ENCODE measurements at regions not wholly inside any gene's neighbourhood (a gene's known extent, or its start where the extent isn't known, plus 50 kb on each side); places are given as distances from the start of the nearest gene placed in this dataset.

DNA sequence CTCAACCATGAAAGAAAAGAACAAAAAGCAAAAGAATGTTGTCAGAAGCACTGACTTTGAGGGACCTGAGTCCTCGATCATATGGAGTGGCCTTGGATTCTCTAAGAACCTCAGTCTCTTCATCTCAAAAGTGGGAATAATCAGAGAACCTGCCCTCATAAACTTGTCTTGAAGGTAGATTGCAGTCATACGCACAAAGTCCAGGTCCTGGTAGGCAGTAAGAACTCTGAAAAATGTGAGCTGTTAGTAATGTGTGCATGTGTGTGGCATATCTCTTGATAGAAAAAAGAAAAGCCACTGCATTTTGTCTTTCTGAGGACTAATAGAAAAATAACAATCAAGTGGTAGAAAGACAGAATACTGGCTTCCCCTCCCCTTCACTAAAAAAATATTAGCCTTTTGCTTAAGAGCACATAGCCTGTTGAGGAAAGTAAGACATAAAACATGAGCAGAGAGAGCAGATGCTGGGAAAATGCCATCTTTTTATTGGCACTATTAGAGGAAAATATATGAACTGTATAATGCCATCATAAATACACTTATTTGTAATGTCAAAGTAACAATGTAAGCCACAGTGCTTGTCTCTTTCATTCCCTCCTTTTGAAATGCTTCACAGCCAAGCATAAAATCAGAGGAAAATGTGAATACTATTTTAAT lies 205.1 kb upstream of the TBX3 start:
- TF ChIP-seq, protein P1, sequence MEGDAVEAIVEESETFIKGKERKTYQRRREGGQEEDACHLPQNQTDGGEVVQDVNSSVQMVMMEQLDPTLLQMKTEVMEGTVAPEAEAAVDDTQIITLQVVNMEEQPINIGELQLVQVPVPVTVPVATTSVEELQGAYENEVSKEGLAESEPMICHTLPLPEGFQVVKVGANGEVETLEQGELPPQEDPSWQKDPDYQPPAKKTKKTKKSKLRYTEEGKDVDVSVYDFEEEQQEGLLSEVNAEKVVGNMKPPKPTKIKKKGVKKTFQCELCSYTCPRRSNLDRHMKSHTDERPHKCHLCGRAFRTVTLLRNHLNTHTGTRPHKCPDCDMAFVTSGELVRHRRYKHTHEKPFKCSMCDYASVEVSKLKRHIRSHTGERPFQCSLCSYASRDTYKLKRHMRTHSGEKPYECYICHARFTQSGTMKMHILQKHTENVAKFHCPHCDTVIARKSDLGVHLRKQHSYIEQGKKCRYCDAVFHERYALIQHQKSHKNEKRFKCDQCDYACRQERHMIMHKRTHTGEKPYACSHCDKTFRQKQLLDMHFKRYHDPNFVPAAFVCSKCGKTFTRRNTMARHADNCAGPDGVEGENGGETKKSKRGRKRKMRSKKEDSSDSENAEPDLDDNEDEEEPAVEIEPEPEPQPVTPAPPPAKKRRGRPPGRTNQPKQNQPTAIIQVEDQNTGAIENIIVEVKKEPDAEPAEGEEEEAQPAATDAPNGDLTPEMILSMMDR (IDR thresholded peaks at IDR 0.05; ENCODE audit: poor library complexity, severe bottlenecking) = no peak
- no peak for TF ChIP-seq POLR2AphosphoS5 (IDR thresholded peaks at IDR 0.05)
- TF ChIP-seq, protein P2, sequence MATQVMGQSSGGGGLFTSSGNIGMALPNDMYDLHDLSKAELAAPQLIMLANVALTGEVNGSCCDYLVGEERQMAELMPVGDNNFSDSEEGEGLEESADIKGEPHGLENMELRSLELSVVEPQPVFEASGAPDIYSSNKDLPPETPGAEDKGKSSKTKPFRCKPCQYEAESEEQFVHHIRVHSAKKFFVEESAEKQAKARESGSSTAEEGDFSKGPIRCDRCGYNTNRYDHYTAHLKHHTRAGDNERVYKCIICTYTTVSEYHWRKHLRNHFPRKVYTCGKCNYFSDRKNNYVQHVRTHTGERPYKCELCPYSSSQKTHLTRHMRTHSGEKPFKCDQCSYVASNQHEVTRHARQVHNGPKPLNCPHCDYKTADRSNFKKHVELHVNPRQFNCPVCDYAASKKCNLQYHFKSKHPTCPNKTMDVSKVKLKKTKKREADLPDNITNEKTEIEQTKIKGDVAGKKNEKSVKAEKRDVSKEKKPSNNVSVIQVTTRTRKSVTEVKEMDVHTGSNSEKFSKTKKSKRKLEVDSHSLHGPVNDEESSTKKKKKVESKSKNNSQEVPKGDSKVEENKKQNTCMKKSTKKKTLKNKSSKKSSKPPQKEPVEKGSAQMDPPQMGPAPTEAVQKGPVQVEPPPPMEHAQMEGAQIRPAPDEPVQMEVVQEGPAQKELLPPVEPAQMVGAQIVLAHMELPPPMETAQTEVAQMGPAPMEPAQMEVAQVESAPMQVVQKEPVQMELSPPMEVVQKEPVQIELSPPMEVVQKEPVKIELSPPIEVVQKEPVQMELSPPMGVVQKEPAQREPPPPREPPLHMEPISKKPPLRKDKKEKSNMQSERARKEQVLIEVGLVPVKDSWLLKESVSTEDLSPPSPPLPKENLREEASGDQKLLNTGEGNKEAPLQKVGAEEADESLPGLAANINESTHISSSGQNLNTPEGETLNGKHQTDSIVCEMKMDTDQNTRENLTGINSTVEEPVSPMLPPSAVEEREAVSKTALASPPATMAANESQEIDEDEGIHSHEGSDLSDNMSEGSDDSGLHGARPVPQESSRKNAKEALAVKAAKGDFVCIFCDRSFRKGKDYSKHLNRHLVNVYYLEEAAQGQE (IDR thresholded peaks at IDR 0.05; ENCODE audit: borderline replicate concordance) = no peak
